ENCODE measurements at regions not wholly inside any gene's neighbourhood (a gene's known extent, or its start where the extent isn't known, plus 50 kb on each side); places are given as distances from the start of the nearest gene placed in this dataset.

GRCh38 chr4:129167640-129168260, 71.8 kb downstream of the C4orf33 start:
- no peak for DNase-seq

GRCh38 chr4:129172181-129172580, 76.2 kb downstream of the C4orf33 start:
- no peak for DNase-seq

GRCh38 chr4:129176864-129177263, 80.9 kb downstream of the C4orf33 start:
- DNase-seq: no peak

- no peak for DNase-seq
Measured at GRCh38 chr4:129179276-129179675, 83.3 kb downstream of the C4orf33 start.

GRCh38 chr4:129189630-129190029, 93.7 kb downstream of the C4orf33 start:
- no peak for DNase-seq

- no peak for DNase-seq
Measured at GRCh38 chr4:129193357-129194100, 97.6 kb downstream of the C4orf33 start.

GRCh38 chr4:129208481-129208880, 112.5 kb downstream of the C4orf33 start:
- DNase-seq: no peak

- DNase-seq: no peak
Measured at GRCh38 chr4:129213692-129214091, 117.7 kb downstream of the C4orf33 start.

- no peak for DNase-seq
Measured at GRCh38 chr4:129218360-129218759, 122.4 kb downstream of the C4orf33 start.

- no peak for DNase-seq
Measured at GRCh38 chr4:129218897-129219296, 122.9 kb downstream of the C4orf33 start.

- DNase-seq: no peak
Measured at GRCh38 chr4:129220254-129220653, 124.3 kb downstream of the C4orf33 start.

- no peak for DNase-seq
Measured at GRCh38 chr4:129223945-129224344, 128.0 kb downstream of the C4orf33 start.

GRCh38 chr4:129230846-129231245, 134.9 kb downstream of the C4orf33 start:
- DNase-seq: no peak

- no peak for DNase-seq
Measured at GRCh38 chr4:129231945-129232588, 136.1 kb downstream of the C4orf33 start.

- DNase-seq: no peak
Measured at GRCh38 chr4:129232589-129233337, 136.8 kb downstream of the C4orf33 start.

GRCh38 chr4:129233691-129234090, 137.7 kb downstream of the C4orf33 start:
- DNase-seq: no peak

GRCh38 chr4:129236351-129236750, 140.4 kb downstream of the C4orf33 start:
- no peak for DNase-seq

GRCh38 chr4:129239088-129239487, 143.1 kb downstream of the C4orf33 start:
- DNase-seq: no peak

GRCh38 chr4:129240816-129241215, 144.9 kb downstream of the C4orf33 start:
- DNase-seq: no peak

GRCh38 chr4:129246145-129246544, 150.2 kb downstream of the C4orf33 start:
- no peak for DNase-seq

GRCh38 chr4:129246910-129247461, 151.0 kb downstream of the C4orf33 start:
- no peak for DNase-seq

GRCh38 chr4:129248621-129249020, 152.7 kb downstream of the C4orf33 start:
- DNase-seq: no peak

- DNase-seq: no peak
Measured at GRCh38 chr4:129254126-129254525, 158.2 kb downstream of the C4orf33 start.

Data from activated CD8-positive, alpha-beta memory T cell treated with anti-CD3 and anti-CD28 coated beads, Interleukin-2, amount 50 U/mL, for 4 hours (primary cell).